ENCODE measurements at regions not wholly inside any gene's neighbourhood (a gene's known extent, or its start where the extent isn't known, plus 50 kb on each side); places are given as distances from the start of the nearest gene placed in this dataset.

GRCh38 chr21:31571879-31572278 is 87.6 kb upstream of the SOD1 start:
- DNase-seq (ENCODE audit: low read depth in 1 of 2, low spot score in 2 of 2), result no peak
- POLR2A ChIA-PET (ENCODE audit: partially characterized antibody), result interaction anchor here (0.6 to 2.1 kb wide), 4 partner anchors 9 to 23 kb away, joined by 3 to 9 read pairs (median 4); no protein-coding TSS in a partner anchor
- WGBS, 2 experiments (ENCODE audit: extremely low coverage in 1 of 2, insufficient coverage in 1 of 2, insufficient read length in 1 of 2, insufficient replicate concordance in 2 of 2, low coverage in 1 of 2, low lambda C conversion rate in 2 of 2, missing lambda C conversion rate in 1 of 2), result 88% methylated on average over 4 of the region's 4 CpGs; no CpG with 5 or more reads in 1 of the 2 experiments
- TF ChIP-seq CREB1 (IDR thresholded peaks at IDR 0.05), result no peak
- no peak for TF ChIP-seq SIX5 (IDR thresholded peaks at IDR 0.05; ENCODE audit: low read depth, low read length)
- no peak for TF ChIP-seq SP4 (IDR thresholded peaks at IDR 0.05; ENCODE audit: low read length)
- no peak for TF ChIP-seq GTF2F1 (IDR thresholded peaks at IDR 0.05; ENCODE audit: borderline replicate concordance, low read depth, low read length)

More at GRCh38 chr21:31571879-31572278, 87.6 kb upstream of the SOD1 start:
- no peak overlapping the region for H2BK5ac ChIP-seq (ENCODE audit: low read depth, low read length)
- H3K9ac ChIP-seq (replicated peaks in 1 of 4; ENCODE audit: extremely low read depth in 1 of 4, low read depth in 3 of 4, low read length in 3 of 4), result no peak overlapping the region
- CTCF ChIA-PET (ENCODE audit: partially characterized antibody), result interaction anchor here (0.9 to 3.2 kb wide), 6 partner anchors 8 to 39 kb away, joined by 3 to 30 read pairs (median 5); no protein-coding TSS in a partner anchor
- H2BK20ac ChIP-seq (ENCODE audit: low read length), result no peak overlapping the region
- no peak overlapping the region for H2BK12ac ChIP-seq (ENCODE audit: low read depth, low read length)
- no peak overlapping the region for H3K23ac ChIP-seq (ENCODE audit: insufficient read length)
- 0 out of 4 replicates have a peak, but pooled peaks cover 0 to 3% of the 10 kb centered on the region in 2 experiments for H3K9me3 ChIP-seq (ENCODE audit: insufficient read depth in 2 of 2, low read depth in 1 of 2, low read length in 1 of 2)
- H2AK5ac ChIP-seq (ENCODE audit: low read depth, low read length), result no peak overlapping the region
- H4K20me1 ChIP-seq (replicated peaks in 1 of 2; ENCODE audit: control insufficient read depth in 1 of 2, insufficient read depth in 2 of 2, low read length in 2 of 2), result no peaks in the 10 kb centered on the region
- H3K79me2 ChIP-seq (ENCODE audit: control insufficient read depth in 1 of 2, insufficient read depth in 2 of 2, low read length in 2 of 2), result no peaks in the 10 kb centered on the region
- no peaks in the 10 kb centered on the region for H3K36me3 ChIP-seq (ENCODE audit: control insufficient read depth in 2 of 4, insufficient read depth in 4 of 4, low read length in 3 of 4)
- peaks cover 0 to 3% (median 0%) of the 10 kb centered on the region in 4 experiments; a peak in 4 of 7 replicates for H3K4me1 ChIP-seq (replicated peaks in 1 of 4; ENCODE audit: control insufficient read depth in 3 of 4, insufficient read depth in 4 of 4, low read length in 3 of 4)
- H4K8ac ChIP-seq (ENCODE audit: extremely low read depth, insufficient read depth, low read length), result no peak overlapping the region
- no peaks in the 10 kb centered on the region for H3K23me2 ChIP-seq (ENCODE audit: low read depth, low read length)
- no peak overlapping the region for H3K14ac ChIP-seq (ENCODE audit: insufficient read length)
- no peak overlapping the region for H2BK120ac ChIP-seq (replicated peaks; ENCODE audit: low read depth, low read length)
- H3K79me1 ChIP-seq (ENCODE audit: low read depth, low read length), result no peaks in the 10 kb centered on the region
- no peak overlapping the region for H3K4me3 ChIP-seq (ENCODE audit: extremely low read depth in 1 of 4, insufficient read depth in 2 of 4, low read depth in 3 of 4, low read length in 4 of 4)
- H3K4me2 ChIP-seq (ENCODE audit: insufficient read depth in 1 of 2, low read depth in 2 of 2, low read length in 2 of 2), result no peak overlapping the region
- no peak overlapping the region for H3K18ac ChIP-seq (ENCODE audit: extremely low read depth, low read length)
- H2AFZ ChIP-seq (ENCODE audit: low read length), result no peak overlapping the region
- H4K91ac ChIP-seq (replicated peaks; ENCODE audit: insufficient read length, low read length), result no peak overlapping the region
- no peaks in the 10 kb centered on the region for H3K27me3 ChIP-seq (replicated peaks in 1 of 4; ENCODE audit: control insufficient read depth in 3 of 4, extremely low read depth in 1 of 4, insufficient read depth in 3 of 4, low read length in 3 of 4)
- no peak overlapping the region for H2BK15ac ChIP-seq (ENCODE audit: low read length)
- no peak overlapping the region for H3K4ac ChIP-seq (replicated peaks; ENCODE audit: insufficient read length, low read depth, low read length)
- no peak for FAIRE-seq
- H4K5ac ChIP-seq (ENCODE audit: insufficient read length, low read depth, low read length), result no peak overlapping the region
- no peak overlapping the region for H3K27ac ChIP-seq (ENCODE audit: low read depth, low read length)
- no peak overlapping the region for H3K56ac ChIP-seq (replicated peaks; ENCODE audit: insufficient read length, low read depth, low read length)
